SKM-1 (cell line): ENCODE measurements at regions not wholly inside any gene's neighbourhood (a gene's known extent, or its start where the extent isn't known, plus 50 kb on each side); places are given as distances from the start of the nearest gene placed in this dataset.
"Not testable (repeated sequence)": the region's sequence is repeated elsewhere in the genome, so short reads cannot be mapped to it uniquely, and the experiment has no call there.

ENCODE experiments used
- DNase-seq: peaks from one replicate; lab custom pipeline; 2025; ENCODE audit not compliant: unreplicated experiment; lab: John Stamatoyannopoulos, UW

DNA sequence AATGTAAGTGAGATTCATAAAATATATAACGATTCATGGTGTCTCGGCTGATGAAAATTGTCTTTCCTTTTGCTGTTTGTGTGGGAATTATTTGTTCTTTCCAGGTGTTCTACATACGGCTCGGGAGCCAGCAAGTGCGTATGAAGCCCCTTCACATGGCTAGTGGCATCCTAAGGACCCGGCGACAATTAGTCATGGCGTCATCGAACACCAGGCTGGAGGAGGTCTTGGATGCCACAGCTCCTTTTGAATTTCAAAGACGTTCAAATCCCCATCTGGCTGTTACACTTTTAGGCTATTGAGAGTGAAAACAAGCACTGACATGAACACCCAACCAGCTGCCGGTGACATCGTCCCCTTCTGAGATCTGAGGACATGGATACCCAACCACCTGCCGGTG is 397.7 kb upstream of the TNRC6C start:
- DNase-seq: no peak

DNA sequence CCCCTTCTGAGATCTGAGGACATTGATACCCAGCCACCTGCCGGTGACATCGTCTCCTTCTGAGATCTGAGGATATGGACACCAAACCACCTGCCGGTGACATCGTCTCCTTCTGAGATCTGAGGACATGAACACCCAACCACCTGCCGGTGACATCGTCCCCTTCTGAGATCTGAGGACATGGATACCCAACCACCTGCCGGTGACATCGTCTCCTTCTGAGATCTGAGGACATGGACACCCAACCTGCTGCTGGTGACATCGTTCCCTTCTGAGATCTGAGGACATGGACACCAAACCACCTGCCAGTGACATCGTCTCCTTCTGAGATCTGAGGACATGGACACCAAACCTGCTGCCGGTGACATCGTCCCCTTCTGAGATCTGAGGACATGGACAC is 396.1 kb upstream of the TNRC6C start:
- not testable (repeated sequence) for DNase-seq

DNA sequence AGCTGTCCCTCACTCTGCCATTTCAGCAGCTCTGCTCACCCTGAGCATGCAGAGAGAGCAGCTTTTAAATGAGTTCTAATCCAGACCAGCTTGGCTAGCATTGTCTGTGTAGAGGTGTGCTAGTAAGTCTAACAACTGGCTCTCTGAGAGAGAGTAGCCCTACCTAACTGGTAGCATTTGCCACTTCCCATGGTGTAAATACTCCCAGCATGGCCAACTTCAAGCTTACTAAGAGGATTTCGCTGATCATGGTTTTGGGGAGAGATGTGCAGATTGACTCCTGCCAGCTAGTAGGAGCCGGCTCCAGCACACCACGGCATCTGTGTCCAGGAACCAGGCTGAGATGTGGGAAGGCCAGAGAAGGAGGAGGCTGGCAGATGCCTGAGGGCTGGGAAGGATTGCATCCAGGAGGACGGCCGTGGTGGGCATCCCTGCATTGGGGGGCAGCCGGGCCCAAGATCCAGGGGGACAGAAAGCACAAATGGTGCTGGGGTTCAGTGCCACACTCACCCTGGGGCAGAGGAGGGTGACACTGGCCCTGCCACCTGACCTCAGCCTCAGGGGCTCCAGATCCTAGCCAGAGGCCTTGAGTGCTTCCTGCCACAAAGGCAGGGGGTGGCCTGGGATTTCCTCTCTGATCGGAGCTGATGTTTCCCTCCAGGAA is 394.9 kb upstream of the TNRC6C start:
- DNase-seq: no peak

DNA sequence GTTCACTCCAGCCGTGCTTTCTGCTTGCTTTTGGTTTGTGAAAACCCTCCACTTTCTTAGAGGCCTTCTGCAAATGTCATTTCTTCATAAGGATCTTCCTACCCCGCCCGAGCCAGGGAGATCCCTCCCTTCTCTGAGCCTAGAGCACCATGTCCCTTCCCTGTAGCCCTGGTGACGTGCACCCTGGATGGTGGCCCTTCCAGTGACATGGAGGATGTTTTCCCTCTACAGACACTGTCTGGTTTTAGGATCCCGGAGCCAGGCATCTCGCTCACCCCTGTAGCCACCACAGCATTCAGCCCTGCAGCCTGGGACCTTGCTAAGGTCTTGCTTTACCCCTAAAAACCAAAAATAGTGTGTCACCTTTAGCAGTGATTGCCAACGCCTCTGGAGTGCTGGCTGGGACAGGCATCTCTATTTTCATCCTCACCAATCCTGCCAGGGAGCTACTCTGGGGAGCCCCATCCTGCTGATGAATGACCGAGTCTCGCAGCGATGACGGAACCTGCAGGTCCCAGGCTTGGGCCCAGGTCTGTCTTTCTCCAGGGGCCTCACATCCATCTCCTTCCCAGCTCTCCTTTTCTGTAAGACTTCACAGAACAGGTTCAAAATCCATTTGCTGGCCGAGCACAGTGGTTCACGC is 394.1 kb upstream of the TNRC6C start:
- no peak for DNase-seq

DNA sequence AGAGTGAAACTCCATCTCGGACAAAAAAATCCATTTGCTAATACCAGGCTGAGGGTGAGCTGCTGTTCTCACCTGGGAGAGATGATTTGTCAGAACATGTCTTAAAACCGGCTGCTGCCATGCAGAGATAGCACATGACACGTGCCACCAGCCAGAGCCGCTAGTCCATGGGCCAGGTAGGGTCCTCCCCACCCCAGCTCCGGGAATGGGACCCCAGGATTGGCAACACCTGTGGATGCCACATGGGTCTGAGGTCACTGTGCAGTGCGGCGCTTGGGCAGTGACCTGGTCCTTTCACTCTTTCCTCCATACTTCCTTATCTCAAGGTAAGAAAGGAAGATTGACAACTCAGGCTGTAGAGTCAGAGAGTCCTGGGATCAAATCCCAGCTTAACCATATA is 393.3 kb upstream of the TNRC6C start:
- no peak for DNase-seq

DNA sequence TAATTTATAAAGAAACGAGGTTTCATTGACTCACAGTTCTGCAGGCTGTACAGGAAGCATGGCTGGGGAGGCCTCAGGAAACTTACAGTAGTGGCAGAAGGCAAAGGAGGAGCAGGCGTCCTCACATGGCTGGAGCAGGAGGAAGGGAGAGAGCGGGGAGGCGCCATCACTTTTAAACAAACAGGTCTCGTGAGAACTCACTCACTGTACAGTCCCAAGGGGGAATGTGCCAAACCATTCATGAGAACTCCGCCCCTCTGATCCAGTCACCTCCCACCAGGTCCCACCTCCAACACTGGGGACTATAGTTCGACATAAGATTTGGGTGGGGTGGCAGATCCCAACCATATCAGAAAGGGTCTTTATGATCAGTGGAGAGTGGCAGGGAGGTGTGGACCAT is 392.4 kb upstream of the TNRC6C start:
- no peak for DNase-seq

DNA sequence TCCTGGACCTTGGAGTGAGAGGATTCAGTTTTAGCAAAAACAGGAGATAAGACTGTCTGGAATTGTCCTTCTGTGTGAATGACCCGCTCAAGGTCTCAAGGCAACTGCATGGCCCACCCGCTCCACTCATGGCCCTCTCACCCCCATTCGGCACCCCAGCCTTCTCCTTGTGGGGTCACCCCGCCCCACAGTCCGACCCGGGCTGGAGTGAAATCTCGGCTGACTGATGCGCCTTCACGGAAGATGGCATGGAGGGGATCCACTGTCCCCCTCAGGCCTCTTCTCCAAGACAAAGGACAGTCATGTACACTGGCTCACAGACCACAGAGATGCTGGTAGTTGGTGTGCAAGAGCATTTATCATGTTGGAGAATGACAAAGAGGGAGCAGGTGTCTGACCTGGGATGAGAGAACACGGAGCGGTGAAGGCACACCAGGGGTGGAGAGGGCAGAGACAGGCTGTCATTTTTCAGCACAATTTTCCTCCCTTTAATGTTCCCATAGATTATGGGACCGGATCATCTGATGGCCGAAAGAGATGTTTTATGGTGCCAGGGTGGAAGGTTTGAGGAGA is 391.9 kb upstream of the TNRC6C start:
- DNase-seq: no peak

DNA sequence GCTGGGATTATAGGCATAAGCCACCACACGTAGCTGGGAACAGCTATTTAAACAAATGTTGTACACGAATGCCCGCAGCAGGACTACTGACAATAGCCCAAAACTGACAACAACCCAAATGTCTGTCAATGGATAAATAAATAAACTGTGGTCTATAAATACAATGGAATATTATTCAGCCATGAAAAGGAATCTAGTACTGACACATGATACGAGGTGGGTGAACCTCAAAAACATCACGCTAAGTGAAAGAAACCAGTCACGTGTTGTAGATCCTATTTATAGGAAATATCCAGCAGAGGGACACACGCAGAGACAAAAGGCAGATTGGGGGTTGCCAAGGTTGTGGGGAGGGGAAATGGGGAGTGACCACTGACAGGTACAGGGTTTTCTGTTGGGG is 390.0 kb upstream of the TNRC6C start:
- no peak for DNase-seq

DNA sequence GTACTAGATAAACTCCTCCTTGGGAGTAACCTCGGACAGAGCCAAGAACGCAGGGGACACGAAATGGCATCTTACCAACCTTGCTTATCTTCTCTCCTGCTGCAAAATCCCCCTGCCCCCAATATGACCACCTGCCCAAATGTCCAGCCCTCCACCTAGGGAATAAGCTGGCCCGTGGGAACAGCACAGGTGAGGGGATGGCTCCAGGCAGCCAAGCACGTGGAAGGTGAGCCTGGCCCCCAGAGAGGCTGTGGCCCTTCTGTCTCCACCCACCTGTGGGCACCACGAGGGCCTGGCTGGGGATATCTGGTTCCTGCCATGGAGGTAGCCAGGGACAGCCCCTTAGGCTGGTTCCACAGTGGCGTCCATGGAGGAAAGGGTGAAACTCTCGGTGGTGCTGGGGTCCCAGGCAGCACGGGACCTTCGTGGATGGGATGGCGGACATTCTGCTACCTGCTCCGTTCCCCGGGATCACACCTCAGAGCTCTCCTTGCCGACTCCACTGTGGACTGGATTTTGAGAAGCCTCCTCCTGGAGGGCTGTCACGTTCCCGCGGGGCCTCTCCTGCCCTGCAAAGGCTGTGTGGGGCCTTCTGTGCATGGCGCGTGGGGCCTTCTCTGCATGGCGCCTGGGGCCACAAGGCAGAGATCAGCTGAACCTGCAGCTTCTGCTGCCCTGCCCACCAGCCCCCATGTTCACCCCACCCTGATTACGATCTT is 388.5 kb upstream of the TNRC6C start:
- no peak for DNase-seq

DNA sequence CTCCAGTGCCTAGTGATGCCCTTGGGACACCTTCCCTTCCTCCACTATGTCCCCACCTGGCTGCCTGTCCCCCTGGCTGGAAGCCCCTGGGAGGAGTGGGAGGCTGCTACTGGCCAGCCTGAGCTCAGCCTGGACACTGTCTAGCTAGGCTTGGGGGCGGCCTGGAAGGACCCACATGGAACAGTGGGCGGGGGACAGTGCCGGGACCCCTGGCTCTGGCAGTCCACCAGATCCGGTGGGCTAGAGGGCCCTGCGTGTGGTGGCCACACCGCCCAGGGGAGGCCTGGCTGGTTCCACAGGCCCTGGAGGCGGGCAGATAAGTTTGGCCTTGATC is 388.0 kb upstream of the TNRC6C start:
- no peak for DNase-seq

DNA sequence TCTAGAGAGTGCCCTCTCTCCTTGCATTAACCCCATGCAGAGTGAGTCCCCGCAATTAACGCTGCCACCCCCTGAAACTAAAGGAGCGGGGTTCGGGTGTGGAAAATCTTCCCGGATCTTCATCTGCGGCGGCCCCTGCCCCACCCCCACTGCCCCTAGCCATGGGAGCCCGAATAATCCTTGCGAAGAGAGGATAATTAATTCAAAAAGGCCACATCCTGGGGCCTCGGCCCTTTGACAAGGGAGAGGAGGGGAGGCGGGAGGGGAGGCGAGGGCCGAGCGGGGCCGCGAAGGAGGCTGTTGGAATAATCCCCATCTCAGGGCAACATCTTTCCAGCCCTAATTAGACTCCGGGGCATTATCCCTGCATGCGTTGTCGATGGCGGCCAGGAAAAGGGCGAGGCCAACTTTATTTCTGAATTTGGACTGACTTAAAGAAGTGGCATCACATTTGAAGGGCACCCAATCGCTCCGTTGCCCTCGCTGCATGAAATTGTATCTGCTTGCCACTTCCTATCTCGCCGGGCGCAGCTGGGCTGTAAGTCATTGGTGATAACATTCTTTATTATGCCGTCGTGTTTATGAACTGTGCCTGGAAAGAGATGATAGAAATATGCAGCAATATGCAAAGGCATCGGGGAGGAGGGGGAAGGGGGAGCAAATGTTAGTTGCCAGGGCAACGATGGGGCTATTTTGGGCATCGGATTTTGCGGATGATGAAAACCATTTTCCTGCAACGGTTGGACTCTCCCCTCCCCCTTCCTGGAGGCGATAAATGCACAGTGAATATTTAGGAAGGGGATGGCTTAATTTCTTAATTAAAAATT is 387.1 kb upstream of the TNRC6C start:
- no peak for DNase-seq

DNA sequence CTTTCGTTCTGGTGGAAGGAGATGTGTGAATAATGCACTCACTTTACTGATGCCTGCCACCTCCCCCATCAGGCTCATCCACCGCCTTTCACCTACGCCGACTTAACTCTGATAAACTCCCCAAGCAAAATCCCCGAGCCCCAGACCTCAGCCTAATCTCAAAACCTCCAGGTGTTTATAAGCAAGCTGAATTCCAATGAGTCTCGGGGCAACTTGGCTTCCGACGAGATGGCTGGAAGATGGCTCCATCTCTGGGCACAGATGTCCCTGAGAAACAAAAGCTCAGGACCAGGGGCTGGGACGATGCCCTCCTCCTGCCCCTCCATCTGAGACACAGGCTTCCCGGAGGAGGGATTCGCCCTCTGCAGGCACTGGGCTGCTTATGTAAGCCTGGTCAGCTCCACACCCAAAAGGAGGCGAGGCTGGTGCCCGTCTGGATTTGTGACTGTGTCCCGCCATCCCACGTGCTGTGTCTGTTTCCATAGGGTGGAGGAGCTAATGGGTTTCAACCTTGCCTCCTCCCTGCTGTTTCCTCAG is 386.4 kb upstream of the TNRC6C start:
- DNase-seq: no peak

DNA sequence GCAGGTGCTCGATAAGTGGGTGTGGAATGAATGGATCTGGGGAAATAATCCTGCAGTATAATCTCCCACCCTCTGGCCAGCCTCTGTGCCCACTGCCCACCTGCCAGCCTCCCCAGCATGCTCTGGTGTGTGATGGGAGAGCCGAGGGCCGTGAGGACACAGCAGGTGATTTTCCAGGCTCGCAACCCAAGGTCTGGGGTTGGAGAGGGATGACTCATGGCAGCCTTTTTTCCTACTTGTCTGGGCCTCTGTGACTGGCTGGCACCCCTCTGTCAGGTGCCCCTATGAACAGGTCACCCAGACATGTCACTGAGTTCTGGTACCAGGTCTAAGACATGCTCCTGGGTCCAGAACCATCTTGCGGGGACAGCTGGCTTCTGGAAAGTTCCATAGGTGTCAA is 385.7 kb upstream of the TNRC6C start:
- no peak for DNase-seq

DNA sequence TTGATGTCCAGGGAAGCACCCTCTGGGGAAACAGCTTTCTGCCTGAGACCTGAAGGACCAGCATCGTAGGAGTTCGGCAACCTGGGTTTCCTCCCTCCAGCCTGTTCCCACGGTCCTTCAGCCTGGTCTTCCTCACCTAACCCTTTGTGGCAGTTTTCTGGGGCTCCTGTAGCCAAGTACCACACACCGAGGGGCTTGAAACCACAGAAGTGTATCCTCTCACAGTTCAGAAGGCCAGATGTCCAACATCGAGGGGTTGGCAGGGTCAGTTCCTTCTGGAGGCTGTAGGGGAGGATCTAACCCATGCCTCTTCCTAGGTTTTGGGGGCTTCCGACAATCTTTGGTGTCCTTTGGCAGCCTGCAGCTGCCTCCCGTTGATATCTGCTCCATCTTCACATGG is 381.0 kb upstream of the TNRC6C start:
- no peak for DNase-seq

DNA sequence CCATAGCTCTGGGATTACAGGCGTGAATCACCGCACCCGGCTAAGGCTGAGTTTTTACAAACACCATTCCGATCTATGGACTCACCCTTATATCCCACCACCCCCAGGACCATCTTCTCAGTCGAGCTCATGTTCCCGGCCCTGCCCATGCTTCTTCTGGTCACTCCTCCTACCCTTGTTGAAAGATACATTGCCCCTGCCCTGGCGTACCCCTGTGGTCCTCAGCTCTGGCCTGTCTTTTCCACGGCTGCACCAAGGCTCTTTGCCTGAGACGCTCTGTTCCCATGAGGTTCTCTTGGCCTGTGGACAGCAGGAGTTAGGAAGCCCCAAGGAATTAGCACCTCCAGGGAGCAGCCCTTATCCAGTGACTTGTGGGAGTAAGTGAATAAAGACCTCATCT is 379.4 kb upstream of the TNRC6C start:
- no peak for DNase-seq

DNA sequence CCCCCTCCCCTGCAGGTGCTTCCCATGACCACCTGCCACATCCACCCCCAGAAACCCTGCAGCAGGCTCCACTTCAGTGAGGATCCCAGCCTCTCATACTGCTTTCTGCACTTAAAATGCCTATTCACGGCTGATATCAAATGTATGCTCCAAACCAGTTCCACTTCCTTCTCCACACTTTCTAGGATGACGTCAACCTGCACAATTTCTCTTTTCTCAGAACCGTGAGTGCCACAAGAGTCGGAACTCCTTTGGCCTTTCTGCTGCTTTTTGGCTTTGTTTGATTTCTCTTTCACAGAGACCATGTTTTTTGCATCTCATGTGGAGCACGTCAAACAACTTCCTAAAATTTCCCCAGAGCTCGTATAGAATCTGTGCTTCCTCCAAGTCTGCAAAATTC is 378.8 kb upstream of the TNRC6C start:
- DNase-seq: no peak

DNA sequence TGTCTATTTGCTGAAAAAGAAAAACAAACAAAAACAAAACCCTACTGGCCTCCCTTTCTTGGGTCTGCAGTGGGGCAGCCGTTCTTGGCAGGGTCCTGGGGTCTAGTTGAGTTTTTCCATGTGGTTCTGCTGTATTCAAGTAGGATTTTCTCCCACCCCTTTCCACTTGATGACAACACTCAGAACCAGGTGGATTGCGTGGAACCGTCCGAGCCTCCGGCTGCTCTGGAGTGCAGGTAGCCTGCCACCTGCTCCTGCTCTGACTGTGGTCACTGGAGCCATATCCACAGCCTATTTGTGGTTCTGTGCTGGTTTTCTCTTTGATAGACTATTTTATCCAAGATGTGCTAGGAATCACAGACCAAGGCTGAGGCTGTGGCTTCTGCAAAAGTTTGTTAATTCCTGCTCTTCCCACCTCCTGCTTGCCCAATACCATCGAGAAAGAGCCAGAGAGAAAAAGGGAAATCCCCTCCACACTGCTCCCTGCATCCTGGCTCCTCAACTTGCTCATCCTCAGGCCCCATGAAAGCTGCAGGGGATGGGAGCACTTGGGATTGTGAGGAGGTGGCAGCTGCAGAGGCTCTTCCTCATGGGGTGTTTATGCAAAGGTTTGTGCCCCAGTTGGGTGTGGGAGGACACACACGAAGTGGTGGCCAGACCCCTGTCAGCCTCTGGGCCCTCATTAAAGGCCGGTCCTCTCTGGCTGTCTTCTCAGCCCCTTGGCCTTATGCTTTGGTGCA is 377.8 kb upstream of the TNRC6C start:
- DNase-seq: no peak

DNA sequence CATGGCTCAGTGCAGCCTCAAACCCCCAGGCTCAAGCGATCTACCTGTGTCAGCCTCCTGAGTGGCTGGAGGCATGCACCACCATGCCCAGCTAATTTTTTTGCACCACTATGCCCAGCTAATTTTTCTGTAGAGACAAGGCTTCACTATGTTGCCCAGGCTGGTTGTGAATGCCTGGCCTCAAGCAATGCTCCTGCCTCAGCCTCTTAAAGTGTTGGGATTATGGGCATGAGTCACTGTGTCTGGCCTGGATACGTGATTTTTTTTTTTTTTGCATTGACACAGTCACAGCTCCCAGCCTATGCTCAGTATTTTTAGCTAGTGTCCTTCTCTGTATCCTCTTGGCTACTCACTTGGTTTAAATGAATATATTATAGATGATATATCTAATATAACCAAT is 377.0 kb upstream of the TNRC6C start:
- DNase-seq: no peak

DNA sequence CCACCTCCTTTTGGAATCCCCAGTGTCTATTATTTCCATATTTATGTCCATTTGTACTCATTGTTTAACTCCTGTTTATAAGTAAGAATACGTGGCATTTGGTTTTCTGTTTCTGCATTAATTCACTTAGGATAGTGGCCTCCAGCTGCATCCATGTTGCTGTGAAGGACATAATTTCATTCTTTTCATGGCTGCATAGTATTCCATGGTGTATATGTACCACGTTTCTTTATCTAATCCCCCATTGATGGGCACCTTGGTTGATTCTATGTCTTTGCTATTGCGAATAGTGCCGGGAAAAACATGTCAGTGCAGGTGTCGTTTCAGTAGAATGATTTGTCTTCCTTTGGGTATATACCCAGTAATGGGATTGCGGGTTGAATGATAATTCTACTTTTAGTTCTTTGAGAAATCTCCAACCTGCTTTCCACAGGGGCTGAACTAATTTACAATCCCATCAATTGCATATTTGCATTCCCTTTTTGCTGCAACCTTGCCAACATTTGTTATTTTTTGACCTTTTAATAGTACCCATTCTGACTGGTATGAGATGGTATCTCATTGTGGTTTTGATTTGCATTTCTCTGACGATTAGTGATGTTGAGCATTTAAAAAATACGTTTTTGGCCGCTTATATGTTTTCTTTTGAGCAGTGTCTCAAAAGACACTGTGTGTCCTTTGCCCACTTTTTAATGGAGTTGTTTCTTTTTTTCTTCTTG is 373.2 kb upstream of the TNRC6C start:
- no peak for DNase-seq
